ENCODE measurements at regions not wholly inside any gene's neighbourhood (a gene's known extent, or its start where the extent isn't known, plus 50 kb on each side); places are given as distances from the start of the nearest gene placed in this dataset.
"Not testable (repeated sequence)": the region's sequence is repeated elsewhere in the genome, so short reads cannot be mapped to it uniquely, and the experiment has no call there.

DNA sequence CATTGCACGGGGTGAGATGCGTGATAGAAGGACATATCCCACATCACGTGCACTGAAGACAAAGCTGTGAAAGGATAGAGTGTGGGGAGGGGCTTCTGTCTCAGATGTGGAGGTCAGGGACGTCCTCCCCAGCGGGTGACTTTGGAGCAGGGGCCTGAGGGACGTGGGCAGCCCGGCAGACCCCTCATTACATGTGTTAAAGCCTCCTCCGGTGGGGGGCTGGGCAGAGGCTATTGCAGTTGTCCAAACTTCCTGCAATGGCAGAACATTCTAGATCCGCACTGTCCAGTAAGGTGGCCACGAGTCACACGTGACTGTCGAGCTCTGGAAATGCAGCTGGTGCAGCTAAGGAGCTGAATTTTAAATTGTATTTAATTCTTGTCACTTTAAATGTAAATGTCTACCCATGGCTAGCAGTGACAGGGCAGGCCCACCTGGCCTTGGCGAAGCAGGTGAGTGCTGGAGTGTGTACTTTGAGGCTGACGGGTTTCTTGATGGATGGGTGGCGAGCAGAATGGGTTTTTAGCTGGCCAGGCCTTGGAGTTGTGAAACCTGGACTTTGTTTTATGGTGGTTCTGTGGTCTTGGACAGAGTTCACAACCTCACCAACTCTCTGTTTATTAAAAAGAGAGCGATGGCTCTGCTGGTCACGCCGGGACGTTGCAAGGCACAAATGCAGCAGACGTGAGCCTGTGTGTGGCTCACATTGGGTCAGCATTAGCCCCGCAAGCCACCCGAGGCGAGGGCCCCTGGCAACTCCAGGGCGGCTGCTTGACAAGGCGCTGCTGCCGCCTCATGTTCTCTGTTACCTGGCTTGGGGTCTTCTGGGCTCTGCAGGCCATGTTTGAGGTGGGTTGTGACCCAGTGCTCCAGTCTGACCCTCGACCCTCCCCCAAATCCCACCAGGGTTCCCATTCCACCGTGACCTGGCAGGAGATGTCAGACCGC, 177.6 kb downstream of the NPIPB11 start:
- not testable (repeated sequence) for H3K36me3 ChIP-seq (ENCODE audit: control insufficient read depth in 1 of 2, insufficient read depth in 2 of 2, low read length in 1 of 2); H3K4me1 ChIP-seq (ENCODE audit: control insufficient read depth in 1 of 2, insufficient read depth in 2 of 2, low read length in 2 of 2); H3K27ac ChIP-seq (ENCODE audit: low read depth in 1 of 2, low read length in 2 of 2); ATAC-seq (ENCODE audit: low FRiP score); H3K9me3 ChIP-seq (ENCODE audit: control insufficient read depth, low read length); H3K27me3 ChIP-seq (ENCODE audit: control insufficient read depth in 1 of 2, insufficient read depth in 2 of 2, low read length in 1 of 2); H3K4me3 ChIP-seq (ENCODE audit: low read length in 2 of 2)
- 91 to 94% methylated on average over 22 to 28 of the region's 29 CpGs for WGBS, 2 donors
- intact Hi-C loops (cut with DNase I), result loop anchor here in 1 of 2 donors (10.0 kb wide), 1 partner anchor 86 kb away; no protein-coding TSS in a partner anchor
- peak in 1 of 2 donors; percentile 58 for DNase-seq

DNA sequence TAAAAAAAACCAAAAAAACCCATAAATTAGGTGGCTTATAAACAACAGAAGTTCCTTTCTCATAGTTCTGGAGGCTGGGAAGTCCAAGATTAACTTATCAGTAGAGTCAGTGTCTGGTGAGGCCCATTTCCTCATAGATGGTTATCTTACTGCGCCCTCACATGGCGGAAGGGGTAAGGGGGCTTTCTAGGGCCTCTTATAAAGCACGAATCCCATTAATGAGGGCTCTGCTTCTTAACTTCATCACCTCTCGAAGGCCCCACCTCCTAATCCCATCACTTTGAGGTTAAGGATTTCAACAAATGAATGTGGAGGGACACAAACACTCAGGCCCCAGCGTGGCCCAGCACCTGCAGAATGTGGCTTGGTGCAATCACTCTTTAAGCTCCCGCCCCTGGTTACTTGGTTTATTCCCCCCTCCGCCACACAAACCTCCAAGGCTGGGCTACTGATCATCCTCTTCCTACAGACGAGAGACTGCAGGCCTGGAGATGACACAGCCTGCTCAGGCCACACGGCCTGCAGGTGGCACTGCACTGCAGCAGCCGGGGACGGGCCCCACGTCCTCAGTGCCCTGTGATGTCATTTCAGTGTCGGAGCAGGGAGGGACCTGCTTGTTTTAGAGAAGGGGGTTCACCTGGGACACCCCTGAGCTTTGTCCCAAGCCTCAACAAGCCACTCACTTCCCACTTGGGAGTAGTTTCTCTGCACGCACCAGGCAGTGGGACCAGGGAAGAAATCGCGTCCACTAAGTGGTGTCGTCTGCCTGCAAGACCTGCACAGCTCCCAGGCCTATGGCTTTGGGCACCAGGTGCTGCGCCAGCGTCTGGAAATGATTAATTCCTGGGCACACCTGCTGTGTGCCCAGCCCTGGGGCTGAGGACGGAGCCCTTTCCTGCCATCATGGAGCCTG, 178.5 kb downstream of the NPIPB11 start:
- not testable (repeated sequence) for H3K4me3 ChIP-seq (ENCODE audit: low read length in 2 of 2); H3K27ac ChIP-seq (ENCODE audit: low read depth in 1 of 2, low read length in 2 of 2); H3K36me3 ChIP-seq (ENCODE audit: control insufficient read depth in 1 of 2, insufficient read depth in 2 of 2, low read length in 1 of 2); H3K9me3 ChIP-seq (ENCODE audit: control insufficient read depth, low read length); H3K27me3 ChIP-seq (ENCODE audit: control insufficient read depth in 1 of 2, insufficient read depth in 2 of 2, low read length in 1 of 2); H3K4me1 ChIP-seq (ENCODE audit: control insufficient read depth in 1 of 2, insufficient read depth in 2 of 2, low read length in 2 of 2)
- ATAC-seq (ENCODE audit: low FRiP score) (peak; percentile 75), DNase-seq (peak in 1 of 2 donors; percentile 80)
- intact Hi-C loops (cut with DNase I), result loop anchor here in 1 of 2 donors (10.0 kb wide), 1 partner anchor 87 kb away; no protein-coding TSS in a partner anchor
- 49 to 53% methylated on average over 18 to 19 of the region's 20 CpGs for WGBS, 2 donors

DNA sequence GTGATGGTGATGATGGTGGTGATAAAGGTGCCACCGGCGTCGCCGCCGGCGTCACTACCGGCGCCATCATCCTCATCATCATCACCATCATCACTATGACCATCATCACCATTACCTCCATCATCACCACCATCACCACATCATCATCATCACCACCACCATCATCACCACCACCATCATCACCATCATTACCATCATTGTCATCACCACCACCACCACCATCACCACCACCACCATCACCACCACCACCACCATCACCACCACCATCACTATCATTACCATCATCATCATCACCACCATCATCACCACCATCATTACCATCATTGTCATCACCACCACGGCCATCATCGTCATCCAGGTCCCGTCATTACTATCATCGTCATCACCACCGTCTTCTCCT, 179.7 kb downstream of the NPIPB11 start:
- H3K27ac ChIP-seq (ENCODE audit: low read depth in 1 of 2, low read length in 2 of 2), result no peak overlapping the region
- WGBS, 2 donors, result 11% methylated on average over 1 of the region's 13 CpGs; no CpG with 5 or more reads in 1 of the 2 donors
- no peaks in the 10 kb centered on the region for H3K27me3 ChIP-seq (ENCODE audit: control insufficient read depth in 1 of 2, insufficient read depth in 2 of 2, low read length in 1 of 2)
- no peaks in the 10 kb centered on the region for H3K9me3 ChIP-seq (ENCODE audit: control insufficient read depth, low read length)
- H3K4me1 ChIP-seq (ENCODE audit: control insufficient read depth in 1 of 2, insufficient read depth in 2 of 2, low read length in 2 of 2), result no peaks in the 10 kb centered on the region
- no peaks in the 10 kb centered on the region for H3K36me3 ChIP-seq (ENCODE audit: control insufficient read depth in 1 of 2, insufficient read depth in 2 of 2, low read length in 1 of 2)
- ATAC-seq (ENCODE audit: low FRiP score) (no peak), DNase-seq (no peak)
- H3K4me3 ChIP-seq (ENCODE audit: low read length in 2 of 2), result no peak overlapping the region
- intact Hi-C loops (cut with DNase I), result loop anchor here in 1 of 2 donors (10.0 kb wide), 1 partner anchor 88 kb away; no protein-coding TSS in a partner anchor

DNA sequence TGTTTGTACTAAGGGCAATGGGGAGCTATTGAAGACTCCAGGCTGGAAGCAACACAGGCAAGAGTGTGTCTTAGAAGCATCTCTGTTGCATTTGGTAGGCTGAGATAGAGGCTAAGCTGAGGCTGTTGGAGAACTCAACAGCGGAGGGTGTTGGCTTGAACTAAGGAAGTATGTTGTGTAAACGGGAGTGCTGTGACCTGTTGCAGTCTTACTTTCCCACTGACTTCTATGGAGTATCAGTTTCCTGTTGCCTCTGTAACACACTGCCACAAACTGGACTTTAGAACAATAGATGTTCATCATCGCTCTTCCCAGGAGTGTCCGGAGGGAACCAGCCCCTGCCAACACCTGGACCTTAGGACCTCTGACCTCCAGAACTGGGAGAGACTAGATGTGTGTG, 181.8 kb downstream of the NPIPB11 start:
- not testable (repeated sequence) for H3K4me1 ChIP-seq (ENCODE audit: control insufficient read depth in 1 of 2, insufficient read depth in 2 of 2, low read length in 2 of 2); ATAC-seq (ENCODE audit: low FRiP score); DNase-seq; H3K27me3 ChIP-seq (ENCODE audit: control insufficient read depth in 1 of 2, insufficient read depth in 2 of 2, low read length in 1 of 2); H3K9me3 ChIP-seq (ENCODE audit: control insufficient read depth, low read length); H3K4me3 ChIP-seq (ENCODE audit: low read length in 2 of 2); H3K36me3 ChIP-seq (ENCODE audit: control insufficient read depth in 1 of 2, insufficient read depth in 2 of 2, low read length in 1 of 2); H3K27ac ChIP-seq (ENCODE audit: low read depth in 1 of 2, low read length in 2 of 2)
- 91 to 95% methylated on average over 4 of the region's 4 CpGs for WGBS, 2 donors
- intact Hi-C loops (cut with DNase I), result loop anchor here in 1 of 2 donors (10.0 kb wide), 1 partner anchor 90 kb away; no protein-coding TSS in a partner anchor

DNA sequence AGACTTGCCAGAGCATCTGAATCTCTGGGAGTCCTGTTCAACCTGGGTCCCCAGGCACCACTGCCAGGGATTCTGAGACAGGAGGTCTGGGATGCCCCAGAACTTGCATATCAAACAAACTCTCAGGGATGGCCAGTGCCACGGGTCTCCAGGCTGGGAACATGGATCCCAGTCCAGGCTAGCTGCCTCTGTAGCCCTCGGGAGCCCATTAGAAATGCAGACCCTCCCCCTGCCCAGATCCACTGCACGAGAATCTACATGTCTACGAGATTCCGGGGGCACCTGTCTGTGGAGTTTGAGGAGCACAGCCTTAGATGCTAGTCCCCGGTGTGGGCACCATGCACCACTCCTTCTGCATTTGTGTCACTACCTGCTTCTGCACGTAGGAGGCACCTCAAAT, 183.9 kb downstream of the NPIPB11 start:
- intact Hi-C loops (cut with DNase I), result loop anchor here in 1 of 2 donors (10.0 kb wide), 1 partner anchor 92 kb away; no protein-coding TSS in a partner anchor
- H3K27me3 ChIP-seq (ENCODE audit: control insufficient read depth in 1 of 2, insufficient read depth in 2 of 2, low read length in 1 of 2); H3K9me3 ChIP-seq (ENCODE audit: control insufficient read depth, low read length); H3K36me3 ChIP-seq (ENCODE audit: control insufficient read depth in 1 of 2, insufficient read depth in 2 of 2, low read length in 1 of 2); H3K4me1 ChIP-seq (ENCODE audit: control insufficient read depth in 1 of 2, insufficient read depth in 2 of 2, low read length in 2 of 2); ATAC-seq (ENCODE audit: low FRiP score); H3K27ac ChIP-seq (ENCODE audit: low read depth in 1 of 2, low read length in 2 of 2); H3K4me3 ChIP-seq (ENCODE audit: low read length in 2 of 2); DNase-seq: not testable (repeated sequence)
- WGBS, 2 donors, result 93 to 98% methylated on average over 5 to 6 of the region's 7 CpGs

DNA sequence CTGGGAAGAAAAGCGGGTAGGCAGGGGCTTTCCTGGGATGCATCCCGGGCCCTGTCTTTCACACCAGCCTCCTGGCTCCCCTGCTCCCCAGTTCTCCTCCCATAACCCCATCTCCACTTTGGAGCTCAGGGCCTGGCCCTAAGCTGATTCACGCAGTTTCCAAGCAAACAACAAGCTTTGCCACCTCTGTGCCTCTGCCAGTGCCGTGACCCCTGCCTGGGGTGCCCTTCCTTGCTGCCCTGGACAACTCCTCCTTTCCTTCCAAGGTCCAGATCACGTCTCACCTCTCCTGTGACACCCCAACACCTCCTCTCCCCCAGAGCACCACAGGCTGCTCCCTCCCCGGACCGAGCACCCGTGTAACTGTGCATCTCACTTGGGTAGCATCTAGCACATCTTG, 184.5 kb downstream of the NPIPB11 start:
- not testable (repeated sequence) for H3K4me3 ChIP-seq (ENCODE audit: low read length in 2 of 2); H3K27ac ChIP-seq (ENCODE audit: low read depth in 1 of 2, low read length in 2 of 2); H3K27me3 ChIP-seq (ENCODE audit: control insufficient read depth in 1 of 2, insufficient read depth in 2 of 2, low read length in 1 of 2); DNase-seq; H3K9me3 ChIP-seq (ENCODE audit: control insufficient read depth, low read length); ATAC-seq (ENCODE audit: low FRiP score); H3K4me1 ChIP-seq (ENCODE audit: control insufficient read depth in 1 of 2, insufficient read depth in 2 of 2, low read length in 2 of 2); H3K36me3 ChIP-seq (ENCODE audit: control insufficient read depth in 1 of 2, insufficient read depth in 2 of 2, low read length in 1 of 2)
- WGBS, 2 donors, result 91 to 97% methylated on average over 6 to 8 of the region's 8 CpGs
- intact Hi-C loops (cut with DNase I), result loop anchor here in 1 of 2 donors (10.0 kb wide), 1 partner anchor 93 kb away; no protein-coding TSS in a partner anchor

DNA sequence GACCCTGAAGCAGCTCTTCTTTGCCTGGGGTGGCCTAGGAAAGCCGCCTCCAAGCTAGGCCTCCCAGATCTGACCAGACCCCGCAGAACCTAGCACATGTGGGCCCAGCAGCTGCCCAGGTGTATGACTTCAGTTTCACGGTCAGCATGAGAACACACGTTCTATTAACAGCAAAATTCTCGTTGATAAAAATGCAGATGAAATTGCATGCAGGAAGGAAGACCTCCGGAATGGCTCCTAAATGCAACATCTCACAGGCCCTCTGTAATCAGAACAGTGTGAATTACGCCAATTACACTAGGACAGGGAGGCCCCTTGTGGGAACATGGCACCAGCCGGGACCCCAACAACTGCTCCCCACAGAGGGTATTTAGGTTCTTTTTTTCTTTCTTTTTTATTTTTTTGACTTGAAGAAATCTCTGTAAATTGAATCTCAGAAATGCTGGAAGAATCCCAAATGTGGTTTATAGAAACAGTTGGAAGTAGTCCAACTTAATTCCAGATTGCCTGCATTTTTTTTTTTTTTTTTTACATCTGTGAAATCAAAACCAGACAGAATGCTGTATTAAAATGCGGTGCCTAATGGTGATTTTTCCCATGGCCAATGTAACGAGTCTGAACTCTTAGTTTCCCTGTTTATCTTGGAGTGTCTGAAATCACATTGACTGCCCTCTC, 185.1 kb downstream of the NPIPB11 start:
- intact Hi-C loops (cut with DNase I), result loop anchor here in 1 of 2 donors (10.0 kb wide), 1 partner anchor 93 kb away; no protein-coding TSS in a partner anchor
- not testable (repeated sequence) for H3K27ac ChIP-seq (ENCODE audit: low read depth in 1 of 2, low read length in 2 of 2); H3K9me3 ChIP-seq (ENCODE audit: control insufficient read depth, low read length); DNase-seq; ATAC-seq (ENCODE audit: low FRiP score); H3K27me3 ChIP-seq (ENCODE audit: control insufficient read depth in 1 of 2, insufficient read depth in 2 of 2, low read length in 1 of 2); H3K4me3 ChIP-seq (ENCODE audit: low read length in 2 of 2); H3K4me1 ChIP-seq (ENCODE audit: control insufficient read depth in 1 of 2, insufficient read depth in 2 of 2, low read length in 2 of 2); H3K36me3 ChIP-seq (ENCODE audit: control insufficient read depth in 1 of 2, insufficient read depth in 2 of 2, low read length in 1 of 2)
- WGBS, 2 donors, result 89 to 90% methylated on average over 10 of the region's 10 CpGs

DNA sequence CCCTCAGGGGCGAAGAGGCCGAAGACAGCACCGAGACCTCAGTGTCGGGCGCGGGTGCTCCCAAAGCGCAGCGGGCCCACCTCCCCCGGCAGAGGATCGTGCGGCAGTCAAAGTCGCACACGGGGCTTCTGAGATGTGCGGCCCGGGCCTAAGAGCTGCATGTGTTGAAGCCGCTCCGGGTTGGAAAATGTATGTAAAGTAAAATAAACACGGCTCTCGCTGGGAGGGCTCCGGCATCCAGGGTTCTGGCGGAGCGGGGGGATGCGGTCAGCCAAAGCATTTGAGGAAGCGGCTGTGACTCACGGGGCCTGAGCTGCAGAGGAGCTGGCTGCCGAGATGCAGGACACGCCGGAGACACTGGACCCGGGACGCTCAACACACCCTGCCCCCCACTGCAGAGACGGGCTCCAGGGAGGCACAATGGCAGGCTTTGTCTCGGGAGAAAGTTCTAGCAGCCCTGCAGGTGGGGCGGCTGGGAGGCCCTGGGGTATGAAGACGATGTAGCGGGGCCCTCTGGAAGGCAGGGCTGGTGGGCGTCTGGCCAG, 185.8 kb downstream of the NPIPB11 start:
- 21 to 25% methylated on average over 25 to 32 of the region's 36 CpGs for WGBS, 2 donors

More for the DNA sequence above, 185.8 kb downstream of the NPIPB11 start:
- not testable (repeated sequence) for H3K27me3 ChIP-seq (ENCODE audit: control insufficient read depth in 1 of 2, insufficient read depth in 2 of 2, low read length in 1 of 2); H3K27ac ChIP-seq (ENCODE audit: low read depth in 1 of 2, low read length in 2 of 2); H3K4me3 ChIP-seq (ENCODE audit: low read length in 2 of 2); H3K4me1 ChIP-seq (ENCODE audit: control insufficient read depth in 1 of 2, insufficient read depth in 2 of 2, low read length in 2 of 2); H3K9me3 ChIP-seq (ENCODE audit: control insufficient read depth, low read length); DNase-seq; H3K36me3 ChIP-seq (ENCODE audit: control insufficient read depth in 1 of 2, insufficient read depth in 2 of 2, low read length in 1 of 2)
- peak; percentile 67 for ATAC-seq (ENCODE audit: low FRiP score)
- intact Hi-C loops (cut with DNase I), result loop anchor here in 1 of 2 donors (10.0 kb wide), 1 partner anchor 94 kb away; no protein-coding TSS in a partner anchor

All from aorta (tissue), 5 donors.